SK-N-SH (cell line): ENCODE measurements at regions not wholly inside any gene's neighbourhood (a gene's known extent, or its start where the extent isn't known, plus 50 kb on each side); places are given as distances from the start of the nearest gene placed in this dataset.

Source experiments
- CHD2 ChIP-seq: fragments of 150-350 bp; IDR thresholded peaks from 2 replicates; pipeline ENCODE4 v1.6.1; 2018; ENCODE audit warnings: low read length; ENCODE audit not compliant: partially characterized antibody
- CTCF ChIP-seq: fragments of 200-600 bp; sonication (generic); IDR thresholded peaks from 2 replicates; pipeline ENCODE4 v1.6.1; 2017; ENCODE audit warnings: antibody characterized with exemption, mild to moderate bottlenecking, moderate library complexity
- EP300 ChIP-seq, 2 experiments: IDR thresholded peaks; 2 replicates each; pipeline versions ENCODE4 v1.4.0 to v1.6.1; 2012; ENCODE audit warnings: borderline replicate concordance in 1 of 2, low read depth in 1 of 2, low read length in 1 of 2
- JUND ChIP-seq: IDR thresholded peaks from 2 replicates; pipeline ENCODE4 v1.4.0; 2012
- MAX ChIP-seq: IDR thresholded peaks from 2 replicates; pipeline ENCODE4 v1.4.0; 2012; ENCODE audit warnings: low read depth
- POLR2AphosphoS5 ChIP-seq: IDR thresholded peaks from 2 replicates; pipeline ENCODE4 v1.6.1; 2012; ENCODE audit warnings: low read depth, low read length
- RAD21 ChIP-seq: IDR thresholded peaks from 2 replicates; pipeline ENCODE4 v1.6.1; 2012; ENCODE audit warnings: mild to moderate bottlenecking, low read length
- RCOR1 ChIP-seq: fragments of 150-350 bp; IDR thresholded peaks from 2 replicates; pipeline ENCODE4 v1.6.1; 2017; ENCODE audit warnings: antibody characterized with exemption, low read length
- REST ChIP-seq: IDR thresholded peaks from 2 replicates; pipeline ENCODE4 v1.6.1; 2012; ENCODE audit warnings: mild to moderate bottlenecking, low read depth, low read length, moderate library complexity
- SIN3A ChIP-seq: IDR thresholded peaks from 2 replicates; pipeline ENCODE4 v1.6.1; 2012; ENCODE audit warnings: low read depth, mild to moderate bottlenecking, low read length, moderate library complexity, borderline replicate concordance
- TCF12 ChIP-seq: IDR thresholded peaks from 2 replicates; pipeline ENCODE4 v1.4.0; 2012
- TEAD4 ChIP-seq: IDR thresholded peaks from 2 replicates; pipeline ENCODE4 v1.4.0; 2012; ENCODE audit warnings: mild to moderate bottlenecking, borderline replicate concordance; ENCODE audit not compliant: insufficient read depth

GRCh38 chr6:141906569-141907080 lies 226.1 kb upstream of the GJE1 start:
- TF ChIP-seq CTCF (no peak), POLR2AphosphoS5 (no peak), SIN3A (no peak), JUND (no peak), REST (no peak), RCOR1 (no peak), RAD21 (no peak), TCF12 (no peak), TEAD4 (no peak), EP300 (IDR thresholded peaks at IDR 0.05; ENCODE audit: borderline replicate concordance in 1 of 2, low read depth in 1 of 2, low read length in 1 of 2) (no peak), MAX (no peak), CHD2 (no peak)
